HepG2 (cell line): ENCODE measurements at regions not wholly inside any gene's neighbourhood (a gene's known extent, or its start where the extent isn't known, plus 50 kb on each side); places are given as distances from the start of the nearest gene placed in this dataset.

Experiments used
- HNF4G ChIP-seq, 2 experiments: sonication (generic) in 1 of 2; formaldehyde crosslinking in 1 of 2; IDR thresholded peaks; 2 replicates each; pipeline versions ENCODE4 v1.4.0 to v1.6.1; 2011 to 2020; ENCODE audit warnings: borderline replicate concordance in 2 of 2, low read depth in 2 of 2, mild to moderate bottlenecking in 2 of 2, low read length in 1 of 2, missing genetic modification reagents in 1 of 2, moderate library complexity in 1 of 2
- MED8 ChIP-seq: sonication (generic); formaldehyde crosslinking; IDR thresholded peaks from 2 replicates; pipeline ENCODE4 v1.8.1; 2023; ENCODE audit warnings: mild to moderate bottlenecking, missing genetic modification reagents; ENCODE audit not compliant: insufficient replicate concordance
- MEF2D ChIP-seq: sonication (generic); formaldehyde crosslinking; IDR thresholded peaks from 2 replicates; pipeline ENCODE4 v1.5.1; 2020; ENCODE audit warnings: mild to moderate bottlenecking, missing genetic modification reagents
- NFATC3 ChIP-seq: sonication (generic); formaldehyde crosslinking; IDR thresholded peaks from 2 replicates; pipeline ENCODE4 v1.5.1; 2020; ENCODE audit warnings: mild to moderate bottlenecking, missing genetic modification reagents
- PHF5A ChIP-seq: IDR thresholded peaks from one replicate; pipeline ENCODE4 v1.6.1; 2018; ENCODE audit warnings: low read depth, missing genetic modification reagents; ENCODE audit not compliant: unreplicated experiment
- RBM39 ChIP-seq: fragments of 200-400 bp; formaldehyde crosslinking; IDR thresholded peaks from one replicate; pipeline ENCODE4 v1.6.1; 2018; ENCODE audit warnings: antibody characterized with exemption, mild to moderate bottlenecking, low read depth, low read length; ENCODE audit not compliant: poor library complexity, severe bottlenecking
- ZMYM4 ChIP-seq: sonication (generic); formaldehyde crosslinking; IDR thresholded peaks from 2 replicates; pipeline ENCODE4 v1.8.1; 2023; ENCODE audit warnings: mild to moderate bottlenecking, missing genetic modification reagents
- ZNF235 ChIP-seq: sonication (generic); formaldehyde crosslinking; IDR thresholded peaks from 2 replicates; pipeline ENCODE4 v1.8.1; 2023; ENCODE audit warnings: mild to moderate bottlenecking, missing genetic modification reagents, borderline replicate concordance
- ZNF256 ChIP-seq: sonication (generic); formaldehyde crosslinking; conservative IDR thresholded peaks from 2 replicates; pipeline ENCODE4 v1.4.0; 2020; ENCODE audit warnings: missing genetic modification reagents
- TF ChIP-seq, protein P1 (sequence below): IDR thresholded peaks from 2 replicates; pipeline ENCODE4 v1.6.1; 2016; ENCODE audit warnings: missing biosample characterization, missing genetic modification reagents, low read depth
- TF ChIP-seq, protein P2 (sequence below): sonication (generic); formaldehyde crosslinking; IDR thresholded peaks from 2 replicates; pipeline ENCODE4 v1.4.0; 2020; ENCODE audit warnings: missing genetic modification reagents
- TF ChIP-seq, protein P3 (sequence below): sonication (generic); formaldehyde crosslinking; IDR thresholded peaks from 2 replicates; pipeline ENCODE4 v1.4.0; 2020; ENCODE audit warnings: missing genetic modification reagents, mild to moderate bottlenecking, borderline replicate concordance
- TF ChIP-seq, protein P4 (sequence below): sonication (generic); formaldehyde crosslinking; IDR thresholded peaks from 2 replicates; pipeline ENCODE4 v1.8.0; 2022; ENCODE audit warnings: mild to moderate bottlenecking, missing genetic modification reagents; ENCODE audit not compliant: insufficient replicate concordance
- TF ChIP-seq, protein P5 (sequence below): sonication (generic); formaldehyde crosslinking; IDR thresholded peaks from 2 replicates; pipeline ENCODE4 v1.5.0; 2020; ENCODE audit warnings: mild to moderate bottlenecking, missing genetic modification reagents, borderline replicate concordance

DNA sequence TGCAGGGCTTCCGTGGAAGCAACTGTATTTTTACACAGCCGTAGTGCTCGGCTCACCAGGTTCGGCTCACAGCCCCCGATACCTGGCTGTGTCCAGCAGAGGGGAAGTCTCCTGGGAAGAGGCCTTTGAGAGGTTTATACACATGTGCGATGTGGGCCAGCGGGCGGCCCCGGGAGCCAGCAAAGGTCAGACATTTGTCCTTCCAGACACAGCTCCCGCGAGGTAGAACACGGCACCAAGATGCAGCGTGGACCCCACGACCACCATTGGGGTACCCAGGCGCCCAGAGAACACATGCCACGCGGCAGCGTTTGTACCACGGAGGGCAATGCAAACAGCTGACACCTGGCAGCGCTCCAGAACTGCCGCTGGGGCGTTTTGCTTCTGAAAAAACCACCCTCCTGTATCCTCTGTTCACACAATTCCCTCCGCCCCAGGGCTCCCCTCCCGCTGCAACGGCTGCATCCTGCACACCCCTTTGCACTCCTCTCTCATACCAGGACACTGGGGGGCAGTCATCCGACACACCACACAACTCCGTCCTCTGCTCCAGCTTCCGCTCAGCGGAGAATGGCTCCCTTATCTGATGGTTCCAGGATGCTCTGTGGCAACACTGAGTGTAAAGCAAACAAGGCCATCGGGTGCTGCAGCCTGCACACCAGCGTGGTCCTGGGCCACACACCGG lies 235.3 kb downstream of the SYK start (continued):
- TF ChIP-seq, protein P1, sequence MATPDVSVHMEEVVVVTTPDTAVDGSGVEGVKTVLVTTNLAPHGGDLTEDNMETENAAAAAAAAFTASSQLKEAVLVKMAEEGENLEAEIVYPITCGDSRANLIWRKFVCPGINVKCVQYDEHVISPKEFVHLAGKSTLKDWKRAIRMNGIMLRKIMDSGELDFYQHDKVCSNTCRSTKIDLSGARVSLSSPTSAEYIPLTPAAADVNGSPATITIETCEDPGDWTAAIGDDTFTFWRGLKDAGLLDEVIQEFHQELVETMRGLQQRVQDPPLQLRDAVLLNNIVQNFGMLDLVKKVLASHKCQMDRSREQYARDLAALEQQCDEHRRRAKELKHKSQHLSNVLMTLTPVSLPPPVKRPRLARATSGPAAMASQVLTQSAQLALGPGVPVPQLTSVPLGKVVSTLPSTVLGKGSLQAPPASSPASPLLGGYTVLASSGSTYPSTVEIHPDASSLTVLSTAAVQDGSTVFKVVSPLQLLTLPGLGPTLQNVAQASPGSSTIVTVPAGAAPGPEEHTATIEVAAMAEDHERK (CRISPR knock-in tag): no peak
- TF ChIP-seq HNF4G (IDR thresholded peaks at IDR 0.05; ENCODE audit: borderline replicate concordance, low read depth, low read length): peak; percentile 60; the same call in 1 of the 2 replicates
- TF ChIP-seq HNF4G (CRISPR knock-in tag; IDR thresholded peaks at IDR 0.05; ENCODE audit: borderline replicate concordance, low read depth): peak; percentile 82
- TF ChIP-seq, protein P2, sequence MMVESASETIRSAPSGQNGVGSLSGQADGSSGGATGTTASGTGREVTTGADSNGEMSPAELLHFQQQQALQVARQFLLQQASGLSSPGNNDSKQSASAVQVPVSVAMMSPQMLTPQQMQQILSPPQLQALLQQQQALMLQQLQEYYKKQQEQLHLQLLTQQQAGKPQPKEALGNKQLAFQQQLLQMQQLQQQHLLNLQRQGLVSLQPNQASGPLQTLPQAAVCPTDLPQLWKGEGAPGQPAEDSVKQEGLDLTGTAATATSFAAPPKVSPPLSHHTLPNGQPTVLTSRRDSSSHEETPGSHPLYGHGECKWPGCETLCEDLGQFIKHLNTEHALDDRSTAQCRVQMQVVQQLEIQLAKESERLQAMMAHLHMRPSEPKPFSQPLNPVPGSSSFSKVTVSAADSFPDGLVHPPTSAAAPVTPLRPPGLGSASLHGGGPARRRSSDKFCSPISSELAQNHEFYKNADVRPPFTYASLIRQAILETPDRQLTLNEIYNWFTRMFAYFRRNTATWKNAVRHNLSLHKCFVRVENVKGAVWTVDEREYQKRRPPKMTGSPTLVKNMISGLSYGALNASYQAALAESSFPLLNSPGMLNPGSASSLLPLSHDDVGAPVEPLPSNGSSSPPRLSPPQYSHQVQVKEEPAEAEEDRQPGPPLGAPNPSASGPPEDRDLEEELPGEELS (CRISPR knock-in tag): peak; percentile 93
- TF ChIP-seq ZMYM4 (CRISPR knock-in tag): peak; percentile 96
- peak; percentile 79 for TF ChIP-seq PHF5A (CRISPR knock-in tag)
- no peak for TF ChIP-seq ZNF235
- TF ChIP-seq MEF2D (CRISPR knock-in tag): peak; percentile 96
- TF ChIP-seq NFATC3 (CRISPR knock-in tag): no peak; the same call in 1 of the 2 replicates
- peak; percentile 31 for TF ChIP-seq RBM39
- TF ChIP-seq ZNF256 (CRISPR knock-in tag): no peak
- TF ChIP-seq, protein P3, sequence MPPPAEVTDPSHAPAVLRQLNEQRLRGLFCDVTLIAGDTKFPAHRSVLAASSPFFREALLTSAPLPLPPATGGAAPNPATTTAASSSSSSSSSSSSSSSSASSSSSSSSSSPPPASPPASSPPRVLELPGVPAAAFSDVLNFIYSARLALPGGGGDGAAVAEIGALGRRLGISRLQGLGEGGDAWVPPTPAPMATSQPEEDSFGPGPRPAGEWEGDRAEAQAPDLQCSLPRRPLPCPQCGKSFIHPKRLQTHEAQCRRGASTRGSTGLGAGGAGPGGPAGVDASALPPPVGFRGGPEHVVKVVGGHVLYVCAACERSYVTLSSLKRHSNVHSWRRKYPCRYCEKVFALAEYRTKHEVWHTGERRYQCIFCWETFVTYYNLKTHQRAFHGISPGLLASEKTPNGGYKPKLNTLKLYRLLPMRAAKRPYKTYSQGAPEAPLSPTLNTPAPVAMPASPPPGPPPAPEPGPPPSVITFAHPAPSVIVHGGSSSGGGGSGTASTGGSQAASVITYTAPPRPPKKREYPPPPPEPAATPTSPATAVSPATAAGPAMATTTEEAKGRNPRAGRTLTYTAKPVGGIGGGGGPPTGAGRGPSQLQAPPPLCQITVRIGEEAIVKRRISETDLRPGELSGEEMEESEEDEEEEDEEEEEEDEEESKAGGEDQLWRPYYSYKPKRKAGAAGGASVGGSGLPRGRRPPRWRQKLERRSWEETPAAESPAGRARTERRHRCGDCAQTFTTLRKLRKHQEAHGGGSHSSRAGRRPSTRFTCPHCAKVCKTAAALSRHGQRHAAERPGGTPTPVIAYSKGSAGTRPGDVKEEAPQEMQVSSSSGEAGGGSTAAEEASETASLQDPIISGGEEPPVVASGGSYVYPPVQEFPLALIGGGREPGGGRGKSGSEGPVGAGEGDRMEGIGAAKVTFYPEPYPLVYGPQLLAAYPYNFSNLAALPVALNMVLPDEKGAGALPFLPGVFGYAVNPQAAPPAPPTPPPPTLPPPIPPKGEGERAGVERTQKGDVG (CRISPR knock-in tag): peak; percentile 97; the same call in 1 of the 2 replicates
- TF ChIP-seq, protein P4, sequence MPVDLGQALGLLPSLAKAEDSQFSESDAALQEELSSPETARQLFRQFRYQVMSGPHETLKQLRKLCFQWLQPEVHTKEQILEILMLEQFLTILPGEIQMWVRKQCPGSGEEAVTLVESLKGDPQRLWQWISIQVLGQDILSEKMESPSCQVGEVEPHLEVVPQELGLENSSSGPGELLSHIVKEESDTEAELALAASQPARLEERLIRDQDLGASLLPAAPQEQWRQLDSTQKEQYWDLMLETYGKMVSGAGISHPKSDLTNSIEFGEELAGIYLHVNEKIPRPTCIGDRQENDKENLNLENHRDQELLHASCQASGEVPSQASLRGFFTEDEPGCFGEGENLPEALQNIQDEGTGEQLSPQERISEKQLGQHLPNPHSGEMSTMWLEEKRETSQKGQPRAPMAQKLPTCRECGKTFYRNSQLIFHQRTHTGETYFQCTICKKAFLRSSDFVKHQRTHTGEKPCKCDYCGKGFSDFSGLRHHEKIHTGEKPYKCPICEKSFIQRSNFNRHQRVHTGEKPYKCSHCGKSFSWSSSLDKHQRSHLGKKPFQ (CRISPR knock-in tag): peak; percentile 90
- peak; percentile 86 for TF ChIP-seq MED8
- TF ChIP-seq, protein P5, sequence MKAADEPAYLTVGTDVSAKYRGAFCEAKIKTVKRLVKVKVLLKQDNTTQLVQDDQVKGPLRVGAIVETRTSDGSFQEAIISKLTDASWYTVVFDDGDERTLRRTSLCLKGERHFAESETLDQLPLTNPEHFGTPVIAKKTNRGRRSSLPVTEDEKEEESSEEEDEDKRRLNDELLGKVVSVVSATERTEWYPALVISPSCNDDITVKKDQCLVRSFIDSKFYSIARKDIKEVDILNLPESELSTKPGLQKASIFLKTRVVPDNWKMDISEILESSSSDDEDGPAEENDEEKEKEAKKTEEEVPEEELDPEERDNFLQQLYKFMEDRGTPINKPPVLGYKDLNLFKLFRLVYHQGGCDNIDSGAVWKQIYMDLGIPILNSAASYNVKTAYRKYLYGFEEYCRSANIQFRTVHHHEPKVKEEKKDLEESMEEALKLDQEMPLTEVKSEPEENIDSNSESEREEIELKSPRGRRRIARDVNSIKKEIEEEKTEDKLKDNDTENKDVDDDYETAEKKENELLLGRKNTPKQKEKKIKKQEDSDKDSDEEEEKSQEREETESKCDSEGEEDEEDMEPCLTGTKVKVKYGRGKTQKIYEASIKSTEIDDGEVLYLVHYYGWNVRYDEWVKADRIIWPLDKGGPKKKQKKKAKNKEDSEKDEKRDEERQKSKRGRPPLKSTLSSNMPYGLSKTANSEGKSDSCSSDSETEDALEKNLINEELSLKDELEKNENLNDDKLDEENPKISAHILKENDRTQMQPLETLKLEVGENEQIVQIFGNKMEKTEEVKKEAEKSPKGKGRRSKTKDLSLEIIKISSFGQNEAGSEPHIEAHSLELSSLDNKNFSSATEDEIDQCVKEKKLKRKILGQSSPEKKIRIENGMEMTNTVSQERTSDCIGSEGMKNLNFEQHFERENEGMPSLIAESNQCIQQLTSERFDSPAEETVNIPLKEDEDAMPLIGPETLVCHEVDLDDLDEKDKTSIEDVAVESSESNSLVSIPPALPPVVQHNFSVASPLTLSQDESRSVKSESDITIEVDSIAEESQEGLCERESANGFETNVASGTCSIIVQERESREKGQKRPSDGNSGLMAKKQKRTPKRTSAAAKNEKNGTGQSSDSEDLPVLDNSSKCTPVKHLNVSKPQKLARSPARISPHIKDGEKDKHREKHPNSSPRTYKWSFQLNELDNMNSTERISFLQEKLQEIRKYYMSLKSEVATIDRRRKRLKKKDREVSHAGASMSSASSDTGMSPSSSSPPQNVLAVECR (CRISPR knock-in tag): peak; percentile 79; the same call in 1 of the 2 replicates
